Loucy (cell line): ENCODE measurements at regions not wholly inside any gene's neighbourhood (a gene's known extent, or its start where the extent isn't known, plus 50 kb on each side); places are given as distances from the start of the nearest gene placed in this dataset.

ENCODE experiments used
- H2AFZ ChIP-seq: fragments of 200-600 bp; sonication (generic); 2 replicates; pipeline ENCODE4 v1.6.0; 2016; ENCODE audit warnings: antibody characterized with exemption, mild to moderate bottlenecking, low read length, moderate library complexity
- H3F3A ChIP-seq: fragments of 200-600 bp; 2 replicates; pipeline ENCODE4 v1.6.0; 2016; ENCODE audit warnings: antibody characterized with exemption, low read depth, mild to moderate bottlenecking
- H3K27me3 ChIP-seq: fragments of 200-600 bp; sonication (generic); 2 replicates; pipeline ENCODE4 v1.6.1; 2014; ENCODE audit warnings: low read length, mild to moderate bottlenecking; ENCODE audit not compliant: insufficient read depth, poor library complexity, severe bottlenecking
- H3K36me3 ChIP-seq: fragments of 200-600 bp; sonication (generic); 2 replicates; pipeline ENCODE4 v1.6.1; 2016; ENCODE audit warnings: low read length; ENCODE audit not compliant: insufficient read depth
- H3K4me1 ChIP-seq: fragments of 200-600 bp; sonication (generic); 2 replicates; pipeline ENCODE4 v1.5.1; 2014; ENCODE audit warnings: low read length, mild to moderate bottlenecking; ENCODE audit not compliant: insufficient read depth, poor library complexity, severe bottlenecking
- H3K4me2 ChIP-seq: fragments of 200-600 bp; sonication (generic); 2 replicates; pipeline ENCODE4 v1.6.0; 2014; ENCODE audit warnings: antibody characterized with exemption, low read length, low read depth, mild to moderate bottlenecking; ENCODE audit not compliant: poor library complexity, severe bottlenecking
- H3K4me3 ChIP-seq: fragments of 200-600 bp; sonication (generic); 2 replicates; pipeline ENCODE4 v1.5.1; 2014; ENCODE audit warnings: low read length, mild to moderate bottlenecking, mixed read lengths; ENCODE audit not compliant: poor library complexity, severe bottlenecking
- H3K79me2 ChIP-seq: fragments of 200-600 bp; sonication (generic); 2 replicates; pipeline ENCODE4 v1.6.1; 2014; ENCODE audit warnings: low read length; ENCODE audit not compliant: insufficient read depth
- H3K9ac ChIP-seq: fragments of 200-600 bp; sonication (generic); 2 replicates; pipeline ENCODE4 v1.6.0; 2014; ENCODE audit warnings: mild to moderate bottlenecking, low read depth, low read length, moderate library complexity; ENCODE audit not compliant: poor library complexity, severe bottlenecking
- H3K9me2 ChIP-seq: fragments of 200-600 bp; sonication (generic); replicated peaks from 2 replicates; pipeline ENCODE4 v1.6.1; 2016; ENCODE audit warnings: low read depth, low read length, mixed read lengths
- H3K9me3 ChIP-seq: fragments of 200-600 bp; sonication (generic); 2 replicates; pipeline ENCODE4 v1.6.1; 2014; ENCODE audit warnings: mild to moderate bottlenecking, antibody characterized with exemption, low read length, low read depth; ENCODE audit not compliant: insufficient read depth
- H4K20me1 ChIP-seq: fragments of 200-600 bp; sonication (generic); 2 replicates; pipeline ENCODE4 v1.6.0; 2014; ENCODE audit warnings: antibody characterized with exemption, low read length, mild to moderate bottlenecking; ENCODE audit not compliant: insufficient read depth, poor library complexity, severe bottlenecking
- EZH2phosphoT487 ChIP-seq: fragments of 200-600 bp; IDR thresholded peaks from 2 replicates; pipeline ENCODE4 v1.6.1; 2018; ENCODE audit warnings: antibody characterized with exemption, mild to moderate bottlenecking, moderate library complexity, borderline replicate concordance
- TF ChIP-seq, protein P1 (sequence below): fragments of 200-600 bp; sonication (generic); conservative IDR thresholded peaks from 2 replicates; pipeline ENCODE4 v1.5.1; 2014; ENCODE audit warnings: mild to moderate bottlenecking, antibody characterized with exemption, low read length

DNA sequence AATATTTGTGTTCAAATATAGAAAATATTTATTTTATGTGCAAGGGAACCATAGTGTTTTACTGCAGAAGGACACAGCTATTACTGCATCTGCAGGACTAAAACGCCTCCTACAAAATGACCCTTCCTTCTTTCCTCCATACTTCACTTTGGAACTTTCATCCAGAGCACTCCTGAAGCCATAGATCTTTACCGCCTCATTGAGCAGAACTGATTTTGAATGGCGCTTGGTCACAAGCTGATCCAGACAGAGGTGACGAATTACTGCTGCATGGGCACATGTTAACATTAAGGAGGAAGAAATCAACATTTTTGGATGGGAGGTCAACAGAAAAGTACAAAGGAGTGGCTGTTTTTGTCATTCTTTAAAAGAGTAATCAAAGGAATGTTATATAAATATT, 931.6 kb downstream of the NCAM2 start:
- no peak for TF ChIP-seq EZH2phosphoT487
- TF ChIP-seq, protein P1, sequence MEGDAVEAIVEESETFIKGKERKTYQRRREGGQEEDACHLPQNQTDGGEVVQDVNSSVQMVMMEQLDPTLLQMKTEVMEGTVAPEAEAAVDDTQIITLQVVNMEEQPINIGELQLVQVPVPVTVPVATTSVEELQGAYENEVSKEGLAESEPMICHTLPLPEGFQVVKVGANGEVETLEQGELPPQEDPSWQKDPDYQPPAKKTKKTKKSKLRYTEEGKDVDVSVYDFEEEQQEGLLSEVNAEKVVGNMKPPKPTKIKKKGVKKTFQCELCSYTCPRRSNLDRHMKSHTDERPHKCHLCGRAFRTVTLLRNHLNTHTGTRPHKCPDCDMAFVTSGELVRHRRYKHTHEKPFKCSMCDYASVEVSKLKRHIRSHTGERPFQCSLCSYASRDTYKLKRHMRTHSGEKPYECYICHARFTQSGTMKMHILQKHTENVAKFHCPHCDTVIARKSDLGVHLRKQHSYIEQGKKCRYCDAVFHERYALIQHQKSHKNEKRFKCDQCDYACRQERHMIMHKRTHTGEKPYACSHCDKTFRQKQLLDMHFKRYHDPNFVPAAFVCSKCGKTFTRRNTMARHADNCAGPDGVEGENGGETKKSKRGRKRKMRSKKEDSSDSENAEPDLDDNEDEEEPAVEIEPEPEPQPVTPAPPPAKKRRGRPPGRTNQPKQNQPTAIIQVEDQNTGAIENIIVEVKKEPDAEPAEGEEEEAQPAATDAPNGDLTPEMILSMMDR, result no peak
- Histone ChIP-seq H3K9me2 (no peaks in the 10 kb centered on the region), H3F3A (no peaks in the 10 kb centered on the region), H3K9me3 (no peaks in the 10 kb centered on the region), H3K27me3 (no peaks in the 10 kb centered on the region), H3K4me2 (no peak overlapping the region), H3K4me1 (no peaks in the 10 kb centered on the region), H3K79me2 (no peaks in the 10 kb centered on the region), H3K36me3 (no peaks in the 10 kb centered on the region), H2AFZ (no peak overlapping the region), H4K20me1 (no peaks in the 10 kb centered on the region), H3K9ac (no peak overlapping the region), H3K4me3 (no peak overlapping the region)

DNA sequence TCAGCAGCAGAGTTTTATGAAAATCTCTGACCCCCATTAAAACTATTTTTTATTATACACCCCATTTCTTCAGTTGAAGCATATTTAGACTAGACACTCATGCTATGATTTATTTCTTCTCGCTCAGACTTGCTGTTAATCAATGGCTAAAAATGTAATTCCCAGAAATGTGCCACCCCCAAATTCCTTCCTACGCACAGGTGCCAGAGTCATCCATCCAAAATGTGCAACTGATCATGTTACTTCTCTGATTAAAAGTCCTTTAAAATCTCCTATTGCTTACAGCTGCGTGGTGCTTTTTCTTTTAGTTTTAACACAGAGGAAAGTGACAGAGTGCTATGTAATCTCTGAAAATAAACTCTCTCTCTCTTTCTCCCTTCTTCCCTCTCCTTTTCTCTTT, 954.4 kb downstream of the NCAM2 start:
- no peak overlapping the region for H3K4me2 ChIP-seq
- no peaks in the 10 kb centered on the region for H3K9me3 ChIP-seq
- TF ChIP-seq, protein P1, result no peak
- TF ChIP-seq EZH2phosphoT487, result no peak
- H4K20me1 ChIP-seq, result no peaks in the 10 kb centered on the region
- no peak overlapping the region for H3K4me3 ChIP-seq
- no peaks in the 10 kb centered on the region for H3K79me2 ChIP-seq
- no peaks in the 10 kb centered on the region for H3K36me3 ChIP-seq
- H3K4me1 ChIP-seq, result no peaks in the 10 kb centered on the region
- H3F3A ChIP-seq, result no peaks in the 10 kb centered on the region
- H3K9ac ChIP-seq, result no peak overlapping the region
- H2AFZ ChIP-seq, result no peak overlapping the region
- H3K27me3 ChIP-seq, result no peaks in the 10 kb centered on the region
- H3K9me2 ChIP-seq, result no peaks in the 10 kb centered on the region

DNA sequence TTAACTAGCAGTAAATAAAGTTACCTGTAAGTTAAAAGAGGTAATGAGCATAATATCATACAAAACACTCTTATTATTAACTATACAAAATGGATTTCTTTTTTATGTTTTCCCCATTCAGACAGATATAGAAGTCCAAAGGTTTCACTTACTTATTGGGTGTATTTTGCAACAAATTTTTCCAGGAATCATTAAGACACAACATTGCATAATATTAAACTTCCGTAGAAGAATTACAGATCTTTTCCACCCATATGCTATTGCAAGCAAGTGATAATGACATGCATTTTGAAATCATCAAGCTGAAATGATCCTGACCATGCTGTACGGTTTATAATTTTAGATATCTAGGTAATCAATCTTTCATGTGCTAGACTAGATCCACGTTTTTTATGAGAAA, 957.0 kb downstream of the NCAM2 start:
- Histone ChIP-seq H3F3A (no peaks in the 10 kb centered on the region), H4K20me1 (no peaks in the 10 kb centered on the region), H3K4me2 (no peak overlapping the region)

More for the DNA sequence above, 957.0 kb downstream of the NCAM2 start:
- Histone ChIP-seq H3K4me1 (no peaks in the 10 kb centered on the region), H3K9me3 (no peaks in the 10 kb centered on the region), H2AFZ (no peak overlapping the region), H3K9ac (no peak overlapping the region), H3K9me2 (no peaks in the 10 kb centered on the region), H3K4me3 (no peak overlapping the region), H3K79me2 (no peaks in the 10 kb centered on the region), H3K36me3 (no peaks in the 10 kb centered on the region), H3K27me3 (no peaks in the 10 kb centered on the region)
- no peak for TF ChIP-seq EZH2phosphoT487
- TF ChIP-seq, protein P1, result no peak
